Gastroesophageal sphincter (tissue), 3 donors: ENCODE measurements at regions not wholly inside any gene's neighbourhood (a gene's known extent, or its start where the extent isn't known, plus 50 kb on each side); places are given as distances from the start of the nearest gene placed in this dataset.

Experiments
- CTCF ChIP-seq, 4 experiments: fragments of 200-600 bp in 2 of 4; fragments of 450-650 bp in 2 of 4; sonication (generic) in 1 of 4; IDR thresholded peaks; one replicate each; pipeline ENCODE4 v1.5.1; 2017 to 2019; ENCODE audit warnings: antibody characterized with exemption in 4 of 4, mild to moderate bottlenecking in 2 of 4, moderate library complexity in 2 of 4
- EP300 ChIP-seq: sonication (generic); formaldehyde crosslinking; IDR thresholded peaks from one replicate; pipeline ENCODE4 v1.6.1; 2017; ENCODE audit warnings: antibody characterized with exemption, mild to moderate bottlenecking
- POLR2A ChIP-seq, 2 donors: fragments of 450-650 bp; IDR thresholded peaks; one replicate each; pipeline ENCODE4 v1.6.1; 2017; ENCODE audit warnings: antibody characterized with exemption in 2 of 2, mild to moderate bottlenecking in 2 of 2, moderate library complexity in 1 of 2
- POLR2AphosphoS5 ChIP-seq: sonication (generic); formaldehyde crosslinking; IDR thresholded peaks from one replicate; pipeline ENCODE4 v1.6.1; 2017; ENCODE audit warnings: antibody characterized with exemption

GRCh38 chr15:62739507-62739906, 303.0 kb upstream of the TPM1 start:
- TF ChIP-seq CTCF (IDR thresholded peaks at IDR 0.05) (no peak), POLR2A (IDR thresholded peaks at IDR 0.05) (no peak), EP300 (no peak), POLR2AphosphoS5 (no peak)
